Left ventricle myocardium inferior (tissue), 1 donor: ENCODE measurements at regions not wholly inside any gene's neighbourhood (a gene's known extent, or its start where the extent isn't known, plus 50 kb on each side); places are given as distances from the start of the nearest gene placed in this dataset.

Experiments used
- DNase-seq: peaks from one replicate; pipeline ENCODE4 v3.0.0-alpha.2; 2020
- H3K27ac ChIP-seq: fragments of 200-600 bp; replicated peaks from 2 replicates; pipeline ENCODE4 v1.8.0; 2021
- H3K27me3 ChIP-seq: fragments of 200-600 bp; 2 replicates; pipeline ENCODE4 v1.8.0; 2021; ENCODE audit warnings: low read depth
- H3K36me3 ChIP-seq: fragments of 200-600 bp; 2 replicates; pipeline ENCODE4 v1.8.0; 2021
- H3K4me1 ChIP-seq: fragments of 200-600 bp; 2 replicates; pipeline ENCODE4 v1.8.0; 2021
- H3K4me3 ChIP-seq: fragments of 200-600 bp; 2 replicates; pipeline ENCODE4 v1.8.0; 2021; ENCODE audit warnings: mild to moderate bottlenecking, moderate library complexity
- H3K9me3 ChIP-seq: fragments of 200-600 bp; replicated peaks from 2 replicates; pipeline ENCODE4 v1.8.0; 2021
- CTCF ChIP-seq: fragments of 200-600 bp; IDR thresholded peaks from 2 replicates; pipeline ENCODE4 v1.8.0; 2021; ENCODE audit warnings: antibody characterized with exemption, mild to moderate bottlenecking, borderline replicate concordance
- intact Hi-C: fragments of 100-400 bp; cut with micrococcal nuclease; formaldehyde crosslinking; loops from one replicate; pipeline ENCODE4 v1.11.0; 2022
- donor health status: DM: no; HTN: yes; CAD: no; lungs with severe emphysema.

- H3K27me3 ChIP-seq = no peaks in the 10 kb centered on the region
- no peak overlapping the region for H3K27ac ChIP-seq
- H3K9me3 ChIP-seq = no peaks in the 10 kb centered on the region
- intact Hi-C loops = no loop called here
- no peak for DNase-seq
- H3K36me3 ChIP-seq = no peaks in the 10 kb centered on the region
- H3K4me1 ChIP-seq = no peaks in the 10 kb centered on the region
- no peak overlapping the region for H3K4me3 ChIP-seq
- no peak for TF ChIP-seq CTCF
Measured at GRCh38 chr1:41995441-41996130, 76.9 kb upstream of the HIVEP3 start.

- Histone ChIP-seq H3K27me3 (no peaks in the 10 kb centered on the region), H3K4me3 (no peak overlapping the region), H3K4me1 (no peaks in the 10 kb centered on the region), H3K36me3 (no peaks in the 10 kb centered on the region), H3K27ac (no peak overlapping the region), H3K9me3 (peaks cover 3% of the 10 kb centered on the region)
- intact Hi-C loops = no loop called here
- TF ChIP-seq CTCF = no peak
- no peak for DNase-seq
Measured at GRCh38 chr1:41994195-41994894, 75.6 kb upstream of the HIVEP3 start.

- intact Hi-C loops = no loop called here
- no peak for TF ChIP-seq CTCF
- peaks cover 8% of the 10 kb centered on the region for H3K4me1 ChIP-seq
- no peak for DNase-seq
- H3K27me3 ChIP-seq = no peaks in the 10 kb centered on the region
- H3K27ac ChIP-seq = no peak overlapping the region
- no peaks in the 10 kb centered on the region for H3K36me3 ChIP-seq
- H3K4me3 ChIP-seq = no peak overlapping the region
- no peaks in the 10 kb centered on the region for H3K9me3 ChIP-seq
Measured at GRCh38 chr1:41983451-41983850, 64.7 kb upstream of the HIVEP3 start.

GRCh38 chr1:41981796-41982195 is 63.1 kb upstream of the HIVEP3 start:
- peaks cover 8% of the 10 kb centered on the region for H3K4me1 ChIP-seq
- no peaks in the 10 kb centered on the region for H3K9me3 ChIP-seq
- TF ChIP-seq CTCF = no peak
- no peaks in the 10 kb centered on the region for H3K27me3 ChIP-seq
- H3K27ac ChIP-seq = no peak overlapping the region
- no peaks in the 10 kb centered on the region for H3K36me3 ChIP-seq
- intact Hi-C loops = no loop called here
- no peak overlapping the region for H3K4me3 ChIP-seq
- no peak for DNase-seq

GRCh38 chr1:41980827-41981653 is 62.3 kb upstream of the HIVEP3 start:
- no peak for DNase-seq
- no peak overlapping the region for H3K4me3 ChIP-seq
- no peaks in the 10 kb centered on the region for H3K9me3 ChIP-seq
- intact Hi-C loops = no loop called here
- H3K4me1 ChIP-seq = peaks cover 8% of the 10 kb centered on the region
- no peaks in the 10 kb centered on the region for H3K36me3 ChIP-seq
- H3K27me3 ChIP-seq = no peaks in the 10 kb centered on the region
- TF ChIP-seq CTCF = no peak
- no peak overlapping the region for H3K27ac ChIP-seq
